Endothelial cell of umbilical vein (primary cell): ENCODE measurements at regions not wholly inside any gene's neighbourhood (a gene's known extent, or its start where the extent isn't known, plus 50 kb on each side); places are given as distances from the start of the nearest gene placed in this dataset.

Source experiments
- EZH2 ChIP-seq: IDR thresholded peaks from 2 replicates; pipeline ENCODE4 v1.6.1; 2012; ENCODE audit warnings: borderline replicate concordance, low read depth, mild to moderate bottlenecking, moderate library complexity, low read length, inconsistent platforms; ENCODE audit not compliant: severe bottlenecking
- FOS ChIP-seq: IDR thresholded peaks from 2 replicates; pipeline ENCODE4 v1.6.1; 2011; ENCODE audit warnings: mild to moderate bottlenecking, low read length, moderate library complexity, borderline replicate concordance; ENCODE audit not compliant: insufficient read depth
- GATA2 ChIP-seq: IDR thresholded peaks from 2 replicates; pipeline ENCODE4 v1.7.0; 2011; ENCODE audit warnings: low read depth, mild to moderate bottlenecking, moderate library complexity, mixed read lengths, low read length; ENCODE audit not compliant: insufficient read length, insufficient read depth
- JUN ChIP-seq: IDR thresholded peaks from 2 replicates; pipeline ENCODE4 v1.6.1; 2011; ENCODE audit warnings: borderline replicate concordance, low read depth; ENCODE audit not compliant: insufficient read length, insufficient read depth
- MYC ChIP-seq: IDR thresholded peaks from one replicate; pipeline ENCODE4 v1.6.1; 2011; ENCODE audit warnings: mild to moderate bottlenecking, low read depth, low read length
- POLR2A ChIP-seq: IDR thresholded peaks from 2 replicates; pipeline ENCODE4 v1.6.1; 2012; ENCODE audit warnings: low read depth, mild to moderate bottlenecking, control low read depth, low read length
- POLR2AphosphoS5 ChIP-seq: IDR thresholded peaks from 2 replicates; pipeline ENCODE4 v1.6.1; 2012; ENCODE audit warnings: low read depth, mild to moderate bottlenecking, control low read depth, low read length, moderate library complexity; ENCODE audit not compliant: insufficient read depth
- TF ChIP-seq, protein P1 (sequence below), 2 donors: IDR thresholded peaks; 1 replicate in 1 of 2; 2 replicates in 1 of 2; pipeline ENCODE4 v1.5.1; 2011; ENCODE audit warnings: low read length in 2 of 2, mild to moderate bottlenecking in 2 of 2, moderate library complexity in 2 of 2, control low read depth in 1 of 2, inconsistent platforms in 1 of 2, low read depth in 1 of 2; ENCODE audit not compliant: insufficient read depth in 1 of 2; ENCODE audit errors: extremely low read depth in 1 of 2
- TF ChIP-seq, protein P2 (sequence below): IDR thresholded peaks from 2 replicates; pipeline ENCODE4 v1.6.1; 2011; ENCODE audit not compliant: insufficient read depth, insufficient read length

DNA sequence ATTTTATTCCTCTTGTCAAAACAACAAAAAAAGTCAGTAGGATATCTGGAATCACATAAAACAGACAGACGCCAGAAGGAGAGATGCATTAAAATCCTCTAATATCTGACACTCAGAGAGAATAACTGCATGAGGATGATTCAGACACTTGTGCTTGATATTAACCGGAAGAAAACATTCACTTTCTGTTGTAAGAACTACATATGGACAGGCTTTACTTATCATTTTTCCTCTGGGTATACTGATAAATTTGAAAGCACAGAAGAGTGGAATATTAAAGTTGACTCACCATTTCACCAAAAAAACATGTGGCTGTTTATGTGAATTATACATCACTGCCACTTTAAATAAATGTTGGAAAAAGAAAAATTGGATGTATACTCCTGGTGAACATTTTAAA lies 589.1 kb upstream of the CDH2 start:
- TF ChIP-seq POLR2A = no peak
- TF ChIP-seq, protein P1, sequence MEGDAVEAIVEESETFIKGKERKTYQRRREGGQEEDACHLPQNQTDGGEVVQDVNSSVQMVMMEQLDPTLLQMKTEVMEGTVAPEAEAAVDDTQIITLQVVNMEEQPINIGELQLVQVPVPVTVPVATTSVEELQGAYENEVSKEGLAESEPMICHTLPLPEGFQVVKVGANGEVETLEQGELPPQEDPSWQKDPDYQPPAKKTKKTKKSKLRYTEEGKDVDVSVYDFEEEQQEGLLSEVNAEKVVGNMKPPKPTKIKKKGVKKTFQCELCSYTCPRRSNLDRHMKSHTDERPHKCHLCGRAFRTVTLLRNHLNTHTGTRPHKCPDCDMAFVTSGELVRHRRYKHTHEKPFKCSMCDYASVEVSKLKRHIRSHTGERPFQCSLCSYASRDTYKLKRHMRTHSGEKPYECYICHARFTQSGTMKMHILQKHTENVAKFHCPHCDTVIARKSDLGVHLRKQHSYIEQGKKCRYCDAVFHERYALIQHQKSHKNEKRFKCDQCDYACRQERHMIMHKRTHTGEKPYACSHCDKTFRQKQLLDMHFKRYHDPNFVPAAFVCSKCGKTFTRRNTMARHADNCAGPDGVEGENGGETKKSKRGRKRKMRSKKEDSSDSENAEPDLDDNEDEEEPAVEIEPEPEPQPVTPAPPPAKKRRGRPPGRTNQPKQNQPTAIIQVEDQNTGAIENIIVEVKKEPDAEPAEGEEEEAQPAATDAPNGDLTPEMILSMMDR (IDR thresholded peaks at IDR 0.05; ENCODE audit: extremely low read depth in 1 of 2, insufficient read depth in 1 of 2, low read depth in 1 of 2, low read length in 2 of 2) = no peak
- TF ChIP-seq EZH2 = no peak
- TF ChIP-seq POLR2AphosphoS5 = no peak
- TF ChIP-seq GATA2 = no peak
- TF ChIP-seq MYC = no peak
- TF ChIP-seq, protein P2, sequence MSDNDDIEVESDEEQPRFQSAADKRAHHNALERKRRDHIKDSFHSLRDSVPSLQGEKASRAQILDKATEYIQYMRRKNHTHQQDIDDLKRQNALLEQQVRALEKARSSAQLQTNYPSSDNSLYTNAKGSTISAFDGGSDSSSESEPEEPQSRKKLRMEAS = no peak
- TF ChIP-seq FOS = peak; percentile 42
- no peak for TF ChIP-seq JUN
